Prostate gland (tissue), 2 donors: ENCODE measurements at regions not wholly inside any gene's neighbourhood (a gene's known extent, or its start where the extent isn't known, plus 50 kb on each side); places are given as distances from the start of the nearest gene placed in this dataset.

Experiments
- POLR2A ChIP-seq: fragments of 450-650 bp; IDR thresholded peaks from one replicate; pipeline ENCODE4 v1.6.1; 2016; ENCODE audit warnings: antibody characterized with exemption, mild to moderate bottlenecking
- POLR2AphosphoS5 ChIP-seq: sonication (generic); formaldehyde crosslinking; IDR thresholded peaks from one replicate; pipeline ENCODE4 v1.6.1; 2017; ENCODE audit warnings: antibody characterized with exemption
- TF ChIP-seq, protein P1 (sequence below), 4 experiments: fragments of 200-600 bp in 2 of 4; fragments of 450-650 bp in 2 of 4; sonication (generic) in 2 of 4; IDR thresholded peaks; 1 replicate in 3 of 4; 2 replicates in 1 of 4; pipeline ENCODE4 v1.5.1; 2016 to 2019; ENCODE audit warnings: antibody characterized with exemption in 4 of 4, mild to moderate bottlenecking in 2 of 4, moderate library complexity in 2 of 4

DNA sequence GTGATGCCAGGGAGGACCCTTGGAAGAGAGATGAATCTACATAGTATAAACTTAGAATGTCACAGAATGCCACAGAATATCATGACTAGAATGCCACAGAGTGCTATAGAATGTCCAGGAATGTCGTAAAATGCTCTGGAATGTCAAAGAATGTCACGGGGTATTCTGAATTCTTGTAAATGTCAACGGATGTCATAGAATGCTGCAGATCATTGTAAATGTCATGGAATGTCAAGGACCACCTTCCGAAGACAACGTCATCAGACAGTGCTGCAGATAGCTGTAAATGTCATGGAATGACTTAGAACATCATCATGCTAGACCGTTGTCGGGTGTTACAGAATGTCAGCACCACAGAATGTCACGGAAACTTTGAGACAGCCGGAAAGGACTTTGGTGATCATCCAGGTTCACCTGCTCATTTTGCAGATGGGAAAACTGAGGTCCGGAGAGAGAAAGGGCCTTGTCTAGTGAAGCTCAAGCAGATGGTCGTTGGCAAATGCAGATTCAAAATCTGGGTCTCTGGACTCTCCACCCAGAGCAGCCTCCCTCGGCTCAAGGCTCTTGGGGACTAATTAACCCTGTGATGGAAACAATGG lies 117.1 kb downstream of the LHX2 start:
- TF ChIP-seq POLR2A: no peak
- TF ChIP-seq, protein P1, sequence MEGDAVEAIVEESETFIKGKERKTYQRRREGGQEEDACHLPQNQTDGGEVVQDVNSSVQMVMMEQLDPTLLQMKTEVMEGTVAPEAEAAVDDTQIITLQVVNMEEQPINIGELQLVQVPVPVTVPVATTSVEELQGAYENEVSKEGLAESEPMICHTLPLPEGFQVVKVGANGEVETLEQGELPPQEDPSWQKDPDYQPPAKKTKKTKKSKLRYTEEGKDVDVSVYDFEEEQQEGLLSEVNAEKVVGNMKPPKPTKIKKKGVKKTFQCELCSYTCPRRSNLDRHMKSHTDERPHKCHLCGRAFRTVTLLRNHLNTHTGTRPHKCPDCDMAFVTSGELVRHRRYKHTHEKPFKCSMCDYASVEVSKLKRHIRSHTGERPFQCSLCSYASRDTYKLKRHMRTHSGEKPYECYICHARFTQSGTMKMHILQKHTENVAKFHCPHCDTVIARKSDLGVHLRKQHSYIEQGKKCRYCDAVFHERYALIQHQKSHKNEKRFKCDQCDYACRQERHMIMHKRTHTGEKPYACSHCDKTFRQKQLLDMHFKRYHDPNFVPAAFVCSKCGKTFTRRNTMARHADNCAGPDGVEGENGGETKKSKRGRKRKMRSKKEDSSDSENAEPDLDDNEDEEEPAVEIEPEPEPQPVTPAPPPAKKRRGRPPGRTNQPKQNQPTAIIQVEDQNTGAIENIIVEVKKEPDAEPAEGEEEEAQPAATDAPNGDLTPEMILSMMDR (IDR thresholded peaks at IDR 0.05): no peak
- TF ChIP-seq POLR2AphosphoS5: no peak
